Mesendoderm (in vitro differentiated cells): ENCODE measurements at regions not wholly inside any gene's neighbourhood (a gene's known extent, or its start where the extent isn't known, plus 50 kb on each side); places are given as distances from the start of the nearest gene placed in this dataset.

Experiments used
- DNase-seq: peaks from one replicate; pipeline ENCODE4 v3.0.0; 2013
- H2AK5ac ChIP-seq: 2 replicates; pipeline ENCODE4 v1.6.1; 2013; ENCODE audit warnings: low read length, inconsistent platforms
- H2BK120ac ChIP-seq: 2 replicates; pipeline ENCODE4 v1.6.1; 2013; ENCODE audit warnings: low read depth, mild to moderate bottlenecking, low read length, moderate library complexity, mixed read lengths
- H2BK15ac ChIP-seq: replicated peaks from 2 replicates; pipeline ENCODE4 v1.6.1; 2013; ENCODE audit warnings: low read depth, mild to moderate bottlenecking, moderate library complexity
- H2BK5ac ChIP-seq: 2 replicates; pipeline ENCODE4 v1.6.1; 2013; ENCODE audit warnings: low read length, inconsistent platforms
- H3K18ac ChIP-seq: 2 replicates; pipeline ENCODE4 v1.6.1; 2013; ENCODE audit warnings: mild to moderate bottlenecking, low read length, mixed read lengths
- H3K23ac ChIP-seq: one replicate; pipeline ENCODE4 v1.6.1; 2013; ENCODE audit warnings: low read length
- H3K27ac ChIP-seq: 2 replicates; pipeline ENCODE4 v1.5.1; 2013; ENCODE audit warnings: low read depth, mild to moderate bottlenecking, inconsistent platforms, low read length, moderate library complexity
- H3K27me3 ChIP-seq: 2 replicates; pipeline ENCODE4 v1.6.1; 2013; ENCODE audit warnings: low read length, control low read depth, mild to moderate bottlenecking, inconsistent platforms; ENCODE audit not compliant: insufficient read depth, poor library complexity
- H3K36me3 ChIP-seq: 2 replicates; pipeline ENCODE4 v1.6.1; 2013; ENCODE audit warnings: low read length, inconsistent platforms; ENCODE audit not compliant: control insufficient read depth, insufficient read depth
- H3K4ac ChIP-seq: one replicate; pipeline ENCODE4 v1.6.1; 2013; ENCODE audit warnings: low read depth, mild to moderate bottlenecking, low read length, moderate library complexity
- H3K4me1 ChIP-seq: 2 replicates; pipeline ENCODE4 v1.6.1; 2013; ENCODE audit warnings: low read depth, low read length, inconsistent platforms; ENCODE audit not compliant: control insufficient read depth
- H3K4me2 ChIP-seq: 2 replicates; pipeline ENCODE4 v1.6.1; 2013; ENCODE audit warnings: low read length
- H3K4me3 ChIP-seq: 2 replicates; pipeline ENCODE4 v1.5.1; 2013; ENCODE audit warnings: mild to moderate bottlenecking, low read length
- H3K56ac ChIP-seq: one replicate; pipeline ENCODE4 v1.6.1; 2013; ENCODE audit warnings: low read length
- H3K79me1 ChIP-seq: 2 replicates; pipeline ENCODE4 v1.6.1; 2013; ENCODE audit warnings: low read length, inconsistent platforms
- H3K79me2 ChIP-seq: 2 replicates; pipeline ENCODE4 v1.6.1; 2013; ENCODE audit warnings: mild to moderate bottlenecking, low read length; ENCODE audit not compliant: control insufficient read depth, insufficient read depth
- H3K9ac ChIP-seq: 2 replicates; pipeline ENCODE4 v1.6.1; 2013; ENCODE audit warnings: low read length, inconsistent platforms
- H4K5ac ChIP-seq: one replicate; pipeline ENCODE4 v1.6.1; 2013; ENCODE audit warnings: low read length
- H4K8ac ChIP-seq: one replicate; pipeline ENCODE4 v1.6.1; 2013; ENCODE audit warnings: low read depth, mild to moderate bottlenecking, control low read depth, low read length, moderate library complexity
- WGBS: extraction: QIAGEN DNeasy Blood & Tissue Kit; methylation state at CpG from one replicate; pipeline ENCODE4 v1.1.7; 2013; ENCODE audit warnings: low lambda C conversion rate, missing lambda C conversion rate; ENCODE audit not compliant: insufficient coverage; ENCODE audit errors: extremely low coverage; 5-methylcytosine and 5-hydroxymethylcytosine counted together

DNA sequence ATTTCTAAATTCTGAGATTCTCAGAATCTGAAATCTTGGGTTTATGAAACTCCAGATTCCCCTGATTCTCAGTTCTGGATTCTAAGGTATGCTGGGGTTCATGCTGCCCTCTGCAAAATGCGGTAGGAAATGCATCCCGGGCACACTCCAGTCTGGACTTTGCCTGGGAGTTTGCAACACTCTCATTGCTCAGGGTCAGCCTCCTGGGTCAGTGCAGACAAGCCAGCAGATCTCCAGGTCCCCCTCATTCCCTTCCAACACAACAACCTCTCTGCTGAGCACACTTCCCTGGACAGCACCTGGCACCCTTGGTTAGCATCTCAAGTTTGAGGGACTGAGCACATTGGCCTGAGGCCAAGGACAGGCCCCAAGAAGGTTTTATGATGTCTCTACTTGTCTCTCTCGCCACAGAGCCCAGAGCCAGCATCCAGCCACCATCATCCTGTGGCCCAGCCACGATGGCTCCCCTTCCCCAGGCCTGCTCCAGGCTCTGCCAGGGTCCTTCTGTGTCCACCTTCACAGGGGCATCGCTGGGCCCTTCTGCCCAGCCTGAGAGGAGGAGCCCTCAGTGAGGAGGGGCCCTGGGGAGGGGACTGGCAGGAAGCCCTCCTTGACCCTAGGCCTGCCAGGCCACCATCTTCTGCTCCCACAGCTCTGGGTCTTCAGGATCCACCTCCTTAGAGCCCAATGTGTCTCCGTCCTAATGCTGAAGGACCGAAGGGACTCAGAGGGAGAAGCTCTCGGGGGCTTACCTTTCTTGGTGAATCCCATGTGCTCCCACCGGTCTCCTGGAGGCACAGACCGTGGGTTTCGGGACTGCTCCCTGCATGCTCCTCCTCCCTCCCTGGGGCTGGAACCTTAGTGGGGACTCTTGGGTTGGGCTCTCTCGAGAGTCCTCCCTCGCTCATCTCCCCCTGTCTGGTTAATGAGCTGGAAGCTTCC lies 550.7 kb downstream of the PTPRU start:
- H3K23ac ChIP-seq = no peak overlapping the region
- no peak overlapping the region for H3K18ac ChIP-seq
- no peak overlapping the region for H2BK5ac ChIP-seq
- H3K79me2 ChIP-seq = no peaks in the 10 kb centered on the region
- H3K27me3 ChIP-seq = no peaks in the 10 kb centered on the region
- no peaks in the 10 kb centered on the region for H3K79me1 ChIP-seq
- DNase-seq = no peak
- no peak overlapping the region for H3K4me3 ChIP-seq
- H3K4ac ChIP-seq = no peak overlapping the region
- H3K56ac ChIP-seq = no peak overlapping the region
- no peak overlapping the region for H3K4me2 ChIP-seq
- H2BK120ac ChIP-seq = no peak overlapping the region
- H3K9ac ChIP-seq = no peak overlapping the region
- H3K4me1 ChIP-seq = no peaks in the 10 kb centered on the region
- WGBS = no CpG with 5 or more reads among the region's 13 CpGs
- no peak overlapping the region for H2AK5ac ChIP-seq
- no peak overlapping the region for H4K8ac ChIP-seq
- H4K5ac ChIP-seq = no peak overlapping the region
- H3K27ac ChIP-seq = no peak overlapping the region
- H2BK15ac ChIP-seq = no peak overlapping the region
- no peaks in the 10 kb centered on the region for H3K36me3 ChIP-seq

DNA sequence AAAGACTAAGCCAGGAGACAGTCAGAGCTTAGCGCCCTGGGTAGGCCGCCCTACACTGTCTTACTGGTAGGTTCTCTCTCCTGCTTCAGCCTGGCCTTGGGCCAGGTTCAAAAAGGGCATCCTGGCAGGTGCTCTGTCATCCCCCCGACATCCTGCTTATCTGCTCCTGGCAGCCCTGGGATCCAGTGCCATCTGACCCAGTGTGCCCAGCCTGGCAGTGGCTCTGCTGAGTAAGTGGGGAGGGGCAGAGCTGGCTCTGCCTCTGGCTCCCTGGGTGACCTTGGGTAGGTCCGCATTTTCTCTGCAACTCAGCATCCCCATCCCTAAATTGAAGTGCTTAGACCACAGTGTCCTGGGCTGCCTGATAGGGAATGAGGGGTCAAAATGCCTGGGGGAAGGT lies 549.9 kb downstream of the PTPRU start:
- H3K23ac ChIP-seq = no peak overlapping the region
- no peak overlapping the region for H3K9ac ChIP-seq
- no peaks in the 10 kb centered on the region for H3K79me1 ChIP-seq
- H3K27me3 ChIP-seq = no peaks in the 10 kb centered on the region
- no CpG with 5 or more reads among the region's 4 CpGs for WGBS
- no peak overlapping the region for H3K18ac ChIP-seq
- H2BK5ac ChIP-seq = no peak overlapping the region
- H3K79me2 ChIP-seq = no peaks in the 10 kb centered on the region
- no peak overlapping the region for H3K4me3 ChIP-seq
- no peak for DNase-seq
- H2BK15ac ChIP-seq = no peak overlapping the region
- no peak overlapping the region for H2AK5ac ChIP-seq
- H3K4me1 ChIP-seq = no peaks in the 10 kb centered on the region
- H3K4me2 ChIP-seq = no peak overlapping the region
- H3K36me3 ChIP-seq = no peaks in the 10 kb centered on the region
- no peak overlapping the region for H2BK120ac ChIP-seq
- H4K5ac ChIP-seq = no peak overlapping the region
- H3K4ac ChIP-seq = no peak overlapping the region
- no peak overlapping the region for H3K27ac ChIP-seq
- no peak overlapping the region for H4K8ac ChIP-seq
- no peak overlapping the region for H3K56ac ChIP-seq

DNA sequence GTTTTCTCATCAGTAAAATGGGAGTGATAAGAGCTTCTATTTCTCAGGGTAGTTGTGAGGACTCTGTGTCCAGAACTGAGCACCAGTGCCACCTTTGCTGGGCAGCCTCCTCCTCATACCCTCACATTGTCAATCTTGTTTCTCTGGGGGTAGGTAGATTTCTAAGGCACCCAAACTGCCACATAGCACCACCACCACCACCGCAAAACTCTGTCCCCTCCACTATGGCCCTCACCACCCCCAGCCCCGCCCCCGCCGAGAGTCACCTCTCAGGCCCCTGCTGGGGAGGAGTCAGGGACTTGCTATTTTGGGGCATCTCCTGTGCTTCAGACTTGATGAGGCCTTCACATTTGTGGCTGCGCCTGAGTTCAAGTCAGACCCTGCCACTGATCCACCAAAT lies 549.2 kb downstream of the PTPRU start:
- Histone ChIP-seq H2AK5ac (no peak overlapping the region), H2BK120ac (no peak overlapping the region), H3K27ac (no peak overlapping the region), H3K56ac (no peak overlapping the region), H3K9ac (no peak overlapping the region), H3K4me2 (no peak overlapping the region), H3K27me3 (no peaks in the 10 kb centered on the region), H3K79me1 (no peaks in the 10 kb centered on the region), H2BK5ac (no peak overlapping the region), H3K79me2 (no peaks in the 10 kb centered on the region), H2BK15ac (no peak overlapping the region), H4K5ac (no peak overlapping the region), H3K4me3 (no peak overlapping the region), H3K4ac (no peak overlapping the region), H3K36me3 (no peaks in the 10 kb centered on the region), H3K18ac (no peak overlapping the region), H3K4me1 (no peaks in the 10 kb centered on the region), H4K8ac (no peak overlapping the region), H3K23ac (no peak overlapping the region)
- WGBS = no CpG with 5 or more reads among the region's 5 CpGs
- no peak for DNase-seq

DNA sequence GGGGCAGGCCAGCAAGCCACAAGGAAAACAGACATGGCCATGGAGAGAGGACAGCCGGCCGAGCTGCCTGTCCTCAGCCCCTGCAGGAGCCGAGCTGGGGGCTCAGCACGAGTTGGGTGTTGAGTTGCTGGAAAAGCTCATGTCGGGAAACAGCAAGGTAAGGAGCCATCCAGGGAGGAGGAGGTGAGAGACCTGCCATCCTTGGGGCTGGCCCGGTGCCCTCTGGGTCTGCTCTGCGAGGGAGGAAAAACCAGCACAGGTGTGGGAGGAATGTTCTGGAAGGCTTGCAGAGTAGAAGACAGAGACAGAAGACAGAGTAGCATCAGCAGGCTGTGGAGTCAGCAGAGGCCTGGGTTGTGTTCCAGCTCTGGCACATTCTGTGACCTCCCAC lies 548.8 kb downstream of the PTPRU start:
- WGBS = no CpG with 5 or more reads among the region's 7 CpGs
- no peak overlapping the region for H3K27ac ChIP-seq

DNA sequence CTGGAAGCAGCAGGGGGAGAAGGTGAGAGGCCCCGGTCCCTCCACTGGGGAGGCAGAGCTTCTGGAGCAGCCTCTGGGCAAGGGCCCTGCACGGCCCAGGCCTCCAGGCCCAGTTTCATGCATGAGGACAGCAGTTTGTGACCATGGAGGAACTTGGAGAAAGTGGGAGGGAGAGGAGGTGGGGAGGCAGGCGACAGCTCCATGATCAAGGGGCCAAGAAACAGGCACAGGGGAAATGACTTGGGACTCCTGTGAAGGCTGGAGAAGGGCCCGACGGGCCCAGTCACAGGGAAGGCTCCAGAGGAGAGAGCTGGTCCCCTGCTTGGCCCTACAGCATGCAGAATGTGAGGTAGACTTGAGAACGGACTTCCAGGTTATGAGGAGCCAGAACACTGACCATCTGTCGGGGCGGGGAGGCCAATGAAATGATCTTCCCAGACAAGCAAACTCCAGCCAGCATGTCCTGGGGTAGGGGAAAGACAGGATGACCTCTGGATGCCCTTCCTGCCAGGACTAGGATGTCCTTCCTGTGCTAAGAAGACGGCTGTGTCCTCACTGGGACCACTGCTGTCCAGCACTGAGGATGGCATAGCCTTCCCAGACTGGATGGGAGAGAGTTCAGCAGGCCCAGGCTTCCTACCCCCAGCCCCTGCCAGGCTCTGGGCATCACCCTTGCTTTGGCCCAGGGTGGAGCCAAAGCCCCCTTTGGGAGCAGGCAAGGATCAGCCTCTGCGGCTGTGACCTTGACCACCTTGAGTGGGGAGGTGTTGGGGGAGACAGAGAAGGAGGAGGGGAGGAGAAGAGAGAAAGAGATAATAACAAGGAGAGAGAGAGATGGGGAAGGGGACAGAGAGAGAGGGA lies 548.2 kb downstream of the PTPRU start:
- DNase-seq = no peak
- H2BK15ac ChIP-seq = no peak overlapping the region
- H3K4me2 ChIP-seq = no peak overlapping the region
- no peak overlapping the region for H3K4me3 ChIP-seq
- no CpG with 5 or more reads among the region's 10 CpGs for WGBS
- H3K79me1 ChIP-seq = no peaks in the 10 kb centered on the region
- H3K36me3 ChIP-seq = no peaks in the 10 kb centered on the region
- H3K4ac ChIP-seq = no peak overlapping the region
- no peak overlapping the region for H2BK5ac ChIP-seq
- no peak overlapping the region for H2BK120ac ChIP-seq
- H3K27me3 ChIP-seq = no peaks in the 10 kb centered on the region
- H3K56ac ChIP-seq = no peak overlapping the region
- no peaks in the 10 kb centered on the region for H3K79me2 ChIP-seq
- no peak overlapping the region for H4K8ac ChIP-seq
- H3K23ac ChIP-seq = no peak overlapping the region
- no peak overlapping the region for H3K18ac ChIP-seq
- no peaks in the 10 kb centered on the region for H3K4me1 ChIP-seq
- no peak overlapping the region for H4K5ac ChIP-seq
- no peak overlapping the region for H3K27ac ChIP-seq
- no peak overlapping the region for H2AK5ac ChIP-seq
- H3K9ac ChIP-seq = no peak overlapping the region

More for the DNA sequence above, 548.8 kb downstream of the PTPRU start:
- no peak overlapping the region for H3K56ac ChIP-seq
- no peak overlapping the region for H2BK15ac ChIP-seq
- no peak overlapping the region for H4K8ac ChIP-seq
- H3K4me2 ChIP-seq = no peak overlapping the region
- H3K23ac ChIP-seq = no peak overlapping the region
- no peaks in the 10 kb centered on the region for H3K79me2 ChIP-seq
- DNase-seq = no peak
- H3K9ac ChIP-seq = no peak overlapping the region
- no peak overlapping the region for H2AK5ac ChIP-seq
- no peaks in the 10 kb centered on the region for H3K36me3 ChIP-seq
- H4K5ac ChIP-seq = no peak overlapping the region
- no peak overlapping the region for H3K4ac ChIP-seq
- H3K79me1 ChIP-seq = no peaks in the 10 kb centered on the region
- no peak overlapping the region for H3K18ac ChIP-seq
- no peaks in the 10 kb centered on the region for H3K4me1 ChIP-seq
- H2BK120ac ChIP-seq = no peak overlapping the region
- H2BK5ac ChIP-seq = no peak overlapping the region
- no peaks in the 10 kb centered on the region for H3K27me3 ChIP-seq
- no peak overlapping the region for H3K4me3 ChIP-seq
